H9 (cell line): ENCODE measurements at regions not wholly inside any gene's neighbourhood (a gene's known extent, or its start where the extent isn't known, plus 50 kb on each side); places are given as distances from the start of the nearest gene placed in this dataset.

ENCODE experiments used
- DNase-seq: peaks from one replicate; pipeline ENCODE4 v3.0.0-alpha.2; 2017
- H2AFZ ChIP-seq: one replicate; pipeline ENCODE4 v1.6.1; 2013; ENCODE audit warnings: mild to moderate bottlenecking, low read length, control low read depth, moderate library complexity
- H2AK5ac ChIP-seq: 2 replicates; pipeline ENCODE4 v1.6.1; 2013; ENCODE audit warnings: low read length, control low read depth, mixed read lengths; ENCODE audit not compliant: insufficient read length
- H2BK120ac ChIP-seq: one replicate; pipeline ENCODE4 v1.6.1; 2013; ENCODE audit warnings: low read depth, mild to moderate bottlenecking, low read length, control low read depth, inconsistent platforms; ENCODE audit not compliant: poor library complexity, severe bottlenecking
- H2BK12ac ChIP-seq: 2 replicates; pipeline ENCODE4 v1.6.1; 2013; ENCODE audit warnings: low read length, control low read depth, mixed read lengths, low read depth; ENCODE audit not compliant: insufficient read length
- H2BK15ac ChIP-seq: 2 replicates; pipeline ENCODE4 v1.6.1; 2013; ENCODE audit warnings: low read depth, low read length, control low read depth
- H2BK20ac ChIP-seq: one replicate; pipeline ENCODE4 v1.6.1; 2013; ENCODE audit warnings: low read depth, mild to moderate bottlenecking, low read length, control low read depth, inconsistent platforms; ENCODE audit not compliant: poor library complexity, severe bottlenecking
- H2BK5ac ChIP-seq: 2 replicates; pipeline ENCODE4 v1.6.1; 2013; ENCODE audit warnings: low read length, control low read depth, mixed read lengths; ENCODE audit not compliant: insufficient read length
- H3K14ac ChIP-seq: 2 replicates; pipeline ENCODE4 v1.6.1; 2013; ENCODE audit warnings: low read length, control low read depth; ENCODE audit not compliant: insufficient read depth
- H3K18ac ChIP-seq: 2 replicates; pipeline ENCODE4 v1.6.1; 2013; ENCODE audit warnings: low read depth, mild to moderate bottlenecking, mixed read lengths, low read length, control low read depth; ENCODE audit not compliant: insufficient read length
- H3K23ac ChIP-seq: 2 replicates; pipeline ENCODE4 v1.6.1; 2013; ENCODE audit warnings: low read length, control low read depth, mixed read lengths, low read depth; ENCODE audit not compliant: insufficient read length
- H3K23me2 ChIP-seq: 2 replicates; pipeline ENCODE4 v1.6.1; 2013; ENCODE audit warnings: low read depth, mild to moderate bottlenecking, mixed read lengths, low read length, control low read depth; ENCODE audit not compliant: insufficient read length, poor library complexity, severe bottlenecking
- H3K27ac ChIP-seq: 2 replicates; pipeline ENCODE4 v1.5.1; 2013; ENCODE audit warnings: low read length, control low read depth, mixed read lengths, low read depth; ENCODE audit not compliant: insufficient read length
- H3K27me3 ChIP-seq: 2 replicates; pipeline ENCODE4 v1.6.1; 2013; ENCODE audit warnings: low read length, control low read depth, inconsistent platforms; ENCODE audit not compliant: insufficient read depth
- H3K4ac ChIP-seq: 2 replicates; pipeline ENCODE4 v1.6.1; 2013; ENCODE audit warnings: low read depth, mild to moderate bottlenecking, control low read depth, inconsistent platforms, low read length, moderate library complexity
- H3K4me1 ChIP-seq: 2 replicates; pipeline ENCODE4 v1.6.1; 2013; ENCODE audit warnings: low read length, control low read depth, inconsistent platforms; ENCODE audit not compliant: insufficient read depth
- H3K4me2 ChIP-seq: 2 replicates; pipeline ENCODE4 v1.6.1; 2013; ENCODE audit warnings: low read length, control low read depth, mixed read lengths; ENCODE audit not compliant: insufficient read length, insufficient read depth
- H3K56ac ChIP-seq: 2 replicates; pipeline ENCODE4 v1.6.1; 2013; ENCODE audit warnings: low read depth, mild to moderate bottlenecking, mixed read lengths, low read length, control low read depth; ENCODE audit not compliant: insufficient read length
- H3K79me1 ChIP-seq: 2 replicates; pipeline ENCODE4 v1.6.1; 2013; ENCODE audit warnings: low read depth, mild to moderate bottlenecking, moderate library complexity, low read length, control low read depth, inconsistent platforms; ENCODE audit not compliant: insufficient read depth, poor library complexity, severe bottlenecking
- H3K79me2 ChIP-seq: 2 replicates; pipeline ENCODE4 v1.6.1; 2013; ENCODE audit warnings: low read length, control low read depth, inconsistent platforms; ENCODE audit not compliant: insufficient read depth
- H3K9ac ChIP-seq: 2 replicates; pipeline ENCODE4 v1.6.1; 2013; ENCODE audit warnings: low read length, control low read depth, mixed read lengths; ENCODE audit not compliant: insufficient read length; ENCODE audit errors: extremely low read depth
- H3K9me3 ChIP-seq: one replicate; pipeline ENCODE4 v1.6.1; 2013; ENCODE audit warnings: low read depth, low read length, inconsistent platforms; ENCODE audit not compliant: control insufficient read depth
- H3T11ph ChIP-seq: one replicate; pipeline ENCODE4 v1.6.1; 2013; ENCODE audit warnings: mild to moderate bottlenecking, low read length, control low read depth, inconsistent platforms
- H4K20me1 ChIP-seq: one replicate; pipeline ENCODE4 v1.6.1; 2013; ENCODE audit not compliant: control insufficient read depth, insufficient read length, insufficient read depth
- H4K5ac ChIP-seq: 2 replicates; pipeline ENCODE4 v1.6.1; 2013; ENCODE audit warnings: low read depth, mild to moderate bottlenecking, mixed read lengths, low read length, control low read depth; ENCODE audit not compliant: insufficient read length
- H4K8ac ChIP-seq: replicated peaks from 2 replicates; pipeline ENCODE4 v1.6.1; 2013; ENCODE audit warnings: low read length, control low read depth, mixed read lengths, low read depth; ENCODE audit not compliant: insufficient read length
- H4K91ac ChIP-seq: 2 replicates; pipeline ENCODE4 v1.6.1; 2013; ENCODE audit warnings: low read depth, mild to moderate bottlenecking, moderate library complexity, mixed read lengths, low read length, control low read depth; ENCODE audit not compliant: insufficient read length
- H3K27ac Mint-ChIP-seq, 3 experiments: 2 replicates in 2 of 3; 3 replicates in 1 of 3; pipeline ENCODE4 v1.8.0; 2020 to 2021; ENCODE audit warnings: mixed read lengths in 3 of 3, mild to moderate bottlenecking in 1 of 3, moderate library complexity in 1 of 3
- H3K27me3 Mint-ChIP-seq: 2 replicates; pipeline ENCODE4 v1.8.0; 2021; ENCODE audit warnings: low read depth, mild to moderate bottlenecking, moderate library complexity, mixed read lengths
- H3K36me3 Mint-ChIP-seq, 3 experiments: 2 replicates in 2 of 3; 3 replicates in 1 of 3; pipeline ENCODE4 v1.8.0; 2020 to 2021; ENCODE audit warnings: low read depth in 3 of 3, mixed read lengths in 3 of 3; ENCODE audit not compliant: insufficient read depth in 1 of 3
- H3K4me1 Mint-ChIP-seq, 2 experiments: 2 replicates each; pipeline ENCODE4 v1.8.0; 2020; ENCODE audit warnings: mixed read lengths in 2 of 2
- H3K4me3 Mint-ChIP-seq, 2 experiments: 2 replicates in 1 of 2; 3 replicates in 1 of 2; pipeline ENCODE4 v1.8.0; 2020 to 2021; ENCODE audit warnings: mild to moderate bottlenecking in 2 of 2, mixed read lengths in 2 of 2, moderate library complexity in 1 of 2
- H3K9me3 Mint-ChIP-seq, 2 experiments: 2 replicates in 1 of 2; 3 replicates in 1 of 2; pipeline ENCODE4 v1.8.0; 2020; ENCODE audit warnings: mild to moderate bottlenecking in 2 of 2, mixed read lengths in 2 of 2, moderate library complexity in 1 of 2
- CTCF ChIP-seq: fragments of 200-600 bp; sonication (generic); conservative IDR thresholded peaks from 3 replicates; pipeline ENCODE4 v1.8.0; 2021; ENCODE audit warnings: antibody characterized with exemption, mild to moderate bottlenecking
- WGBS: extraction: QIAGEN DNeasy Blood & Tissue Kit; methylation state at CpG from one replicate; pipeline ENCODE4 v1.1.7; 2013; ENCODE audit warnings: missing lambda C conversion rate, low lambda C conversion rate, mixed read lengths; ENCODE audit not compliant: insufficient read length; ENCODE audit errors: extremely low coverage; 5-methylcytosine and 5-hydroxymethylcytosine counted together

DNA sequence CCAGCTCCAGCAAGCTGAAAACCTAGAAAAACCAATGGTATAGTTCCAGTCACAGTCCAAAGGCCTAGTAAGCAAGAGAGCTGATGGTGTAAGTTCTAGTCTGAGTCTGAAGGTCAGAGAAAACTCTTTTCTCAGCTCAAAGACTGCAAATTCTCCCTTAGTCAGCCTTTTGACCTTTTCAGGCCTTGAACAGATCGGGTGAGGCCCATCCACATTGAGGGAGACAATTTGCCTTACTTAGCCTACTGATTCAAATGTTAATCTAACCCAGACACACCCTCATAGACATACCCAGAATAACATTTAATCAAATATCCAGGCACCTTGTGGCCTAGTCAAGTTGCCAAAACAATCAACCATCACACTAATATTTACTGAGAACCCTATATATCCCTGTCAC is 110.8 kb upstream of the KCNJ3 start:
- Histone ChIP-seq H3K56ac (no peak overlapping the region), H4K20me1 (no peaks in the 10 kb centered on the region), H3K9me3 (no peaks in the 10 kb centered on the region), H4K5ac (no peak overlapping the region), H3K27ac (no peak overlapping the region), H4K8ac (no peak overlapping the region), H2AFZ (no peak overlapping the region), H3K23ac (no peak overlapping the region), H3K4me2 (no peak overlapping the region), H2BK20ac (peak overlapping the region; percentile 11), H3K14ac (no peak overlapping the region), H3K9ac (no peak overlapping the region), H3K4me1 (peaks cover 11% of the 10 kb centered on the region; the same call in 1 of the 2 replicates), H2BK12ac (no peak overlapping the region), H4K91ac (no peak overlapping the region), H2BK120ac (no peak overlapping the region), H3K79me2 (no peaks in the 10 kb centered on the region), H3K27me3 (no peaks in the 10 kb centered on the region), H2BK15ac (no peak overlapping the region), H2AK5ac (no peak overlapping the region), H3K79me1 (no peaks in the 10 kb centered on the region), H3K18ac (peak overlapping the region; percentile 38), H2BK5ac (no peak overlapping the region), H3K23me2 (no peaks in the 10 kb centered on the region), H3K4ac (no peak overlapping the region), H3T11ph (peak overlapping the region; percentile 36)
- no peak for TF ChIP-seq CTCF
- H3K9me3 Mint-ChIP-seq = peaks cover 0 to 2% of the 10 kb centered on the region in 2 experiments; a peak in 1 of 5 replicates
- H3K36me3 Mint-ChIP-seq = no peaks in the 10 kb centered on the region
- H3K4me1 Mint-ChIP-seq = peaks cover 55 to 57% of the 10 kb centered on the region in 2 experiments
- WGBS = no CpG with 5 or more reads among the region's 1 CpG
- H3K27me3 Mint-ChIP-seq = no peaks in the 10 kb centered on the region
- H3K4me3 Mint-ChIP-seq = no peak overlapping the region
- H3K27ac Mint-ChIP-seq = peak overlapping the region; percentile 19 to 26 (median 25); a peak in 4 of 7 replicates
- no peak for DNase-seq
